Activated T-helper 2 cell treated with anti-CD3 and anti-CD28 coated beads, Interferon-gamma antibody, Interleukin-2, Interleukin-4, amounts not matched to agents 10 μg/mL and 5 μg/mL and 100 μg/mL, durations not matched to agents 14 hours and 24 hours and 36 hours (primary cell): ENCODE measurements at regions not wholly inside any gene's neighbourhood (a gene's known extent, or its start where the extent isn't known, plus 50 kb on each side); places are given as distances from the start of the nearest gene placed in this dataset.

Source experiments
- DNase-seq: peaks from one replicate; pipeline ENCODE4 v3.0.0; 2021; ENCODE audit warnings: low spot score
- H3K27ac Mint-ChIP-seq: one replicate; pipeline ENCODE4 v1.8.0; 2021; ENCODE audit warnings: mixed read lengths
- H3K27me3 Mint-ChIP-seq: one replicate; pipeline ENCODE4 v1.8.0; 2021; ENCODE audit warnings: low read depth, mixed read lengths
- H3K36me3 Mint-ChIP-seq: one replicate; pipeline ENCODE4 v1.8.0; 2021; ENCODE audit warnings: low read depth, mixed read lengths
- H3K4me1 Mint-ChIP-seq: one replicate; pipeline ENCODE4 v1.8.0; 2021; ENCODE audit warnings: low read depth, mixed read lengths
- H3K4me3 Mint-ChIP-seq: one replicate; pipeline ENCODE4 v1.8.0; 2021; ENCODE audit warnings: low read depth, mild to moderate bottlenecking, moderate library complexity, mixed read lengths
- H3K9me3 Mint-ChIP-seq: one replicate; pipeline ENCODE4 v1.8.0; 2021; ENCODE audit warnings: mixed read lengths
- intact Hi-C: fragments of 100-400 bp; cut with micrococcal nuclease; formaldehyde crosslinking; loops from one replicate; pipeline ENCODE4 v1.15.1; 2023

DNA sequence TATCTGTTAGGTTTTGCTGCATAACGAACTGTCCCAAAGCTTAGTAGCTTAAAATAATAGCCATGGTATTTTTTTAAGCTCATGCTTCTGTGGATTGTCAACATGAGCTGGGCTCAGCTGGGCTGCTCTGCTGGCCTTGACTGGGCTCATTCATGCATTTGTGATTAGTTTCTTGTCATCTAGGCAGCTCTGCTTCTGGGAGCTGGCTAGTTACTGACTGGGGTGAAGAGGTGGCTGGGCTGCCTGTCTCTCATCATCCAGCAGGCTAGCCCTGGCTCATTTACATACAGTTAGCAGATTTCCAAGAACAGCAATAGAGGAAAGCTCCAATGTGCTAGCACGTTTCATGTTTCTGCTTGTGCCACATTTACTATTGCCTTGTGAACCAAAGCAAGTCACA lies 165.1 kb upstream of the PCSK2 start:
- Mint-ChIP-seq H3K4me1 (no peaks in the 10 kb centered on the region), H3K36me3 (no peaks in the 10 kb centered on the region), H3K9me3 (peaks cover 29% of the 10 kb centered on the region), H3K27ac (no peak overlapping the region), H3K27me3 (no peaks in the 10 kb centered on the region), H3K4me3 (no peak overlapping the region)
- intact Hi-C loops: no loop called here
- no peak for DNase-seq

DNA sequence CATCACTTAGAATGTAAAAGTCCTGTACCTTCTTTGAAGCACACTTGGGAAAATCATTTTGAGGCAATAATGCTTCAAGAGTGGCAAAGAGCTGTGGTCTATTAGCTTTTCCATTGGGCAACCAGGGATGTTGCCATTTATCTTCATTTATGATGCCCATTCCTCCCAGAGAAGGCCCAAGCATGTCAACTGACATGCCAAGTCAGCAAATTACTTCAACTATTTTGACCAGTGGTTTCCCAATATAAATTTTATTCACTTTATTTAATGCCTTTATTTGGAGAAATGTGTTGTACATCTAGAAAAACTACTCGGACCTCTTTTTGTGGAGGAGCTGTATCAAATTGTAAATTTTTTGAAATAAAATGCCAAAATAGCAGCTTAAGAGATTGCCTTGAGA lies 164.1 kb upstream of the PCSK2 start:
- H3K27ac Mint-ChIP-seq: no peak overlapping the region
- intact Hi-C loops: no loop called here

DNA sequence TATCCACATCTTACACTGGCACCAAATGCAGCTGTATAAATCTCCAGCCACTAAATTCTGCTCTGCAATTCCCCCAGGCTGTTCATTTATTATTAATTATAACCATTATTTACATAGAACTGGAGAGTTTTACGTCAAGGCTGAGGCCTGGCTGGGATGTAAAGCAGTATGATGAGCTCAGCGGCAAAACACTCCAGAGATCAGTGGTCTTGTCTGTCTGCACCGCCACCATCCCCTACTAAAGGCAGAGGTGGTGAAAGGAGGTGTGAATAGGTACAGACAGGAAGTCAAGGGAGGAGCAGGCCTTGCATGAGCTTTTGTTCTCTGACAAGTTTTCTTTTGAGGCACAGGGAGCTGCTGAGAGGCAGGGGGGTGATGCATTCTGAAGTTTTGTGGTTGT lies 159.9 kb upstream of the PCSK2 start:
- intact Hi-C loops: no loop called here
- Mint-ChIP-seq H3K4me1 (no peaks in the 10 kb centered on the region), H3K27ac (no peak overlapping the region), H3K36me3 (no peaks in the 10 kb centered on the region), H3K4me3 (no peak overlapping the region), H3K9me3 (peaks cover 19% of the 10 kb centered on the region), H3K27me3 (no peaks in the 10 kb centered on the region)
- no peak for DNase-seq

More for the DNA sequence above, 164.1 kb upstream of the PCSK2 start:
- DNase-seq: no peak
- H3K9me3 Mint-ChIP-seq: peaks cover 21% of the 10 kb centered on the region
- H3K36me3 Mint-ChIP-seq: no peaks in the 10 kb centered on the region
- no peaks in the 10 kb centered on the region for H3K4me1 Mint-ChIP-seq
- no peaks in the 10 kb centered on the region for H3K27me3 Mint-ChIP-seq
- H3K4me3 Mint-ChIP-seq: no peak overlapping the region

DNA sequence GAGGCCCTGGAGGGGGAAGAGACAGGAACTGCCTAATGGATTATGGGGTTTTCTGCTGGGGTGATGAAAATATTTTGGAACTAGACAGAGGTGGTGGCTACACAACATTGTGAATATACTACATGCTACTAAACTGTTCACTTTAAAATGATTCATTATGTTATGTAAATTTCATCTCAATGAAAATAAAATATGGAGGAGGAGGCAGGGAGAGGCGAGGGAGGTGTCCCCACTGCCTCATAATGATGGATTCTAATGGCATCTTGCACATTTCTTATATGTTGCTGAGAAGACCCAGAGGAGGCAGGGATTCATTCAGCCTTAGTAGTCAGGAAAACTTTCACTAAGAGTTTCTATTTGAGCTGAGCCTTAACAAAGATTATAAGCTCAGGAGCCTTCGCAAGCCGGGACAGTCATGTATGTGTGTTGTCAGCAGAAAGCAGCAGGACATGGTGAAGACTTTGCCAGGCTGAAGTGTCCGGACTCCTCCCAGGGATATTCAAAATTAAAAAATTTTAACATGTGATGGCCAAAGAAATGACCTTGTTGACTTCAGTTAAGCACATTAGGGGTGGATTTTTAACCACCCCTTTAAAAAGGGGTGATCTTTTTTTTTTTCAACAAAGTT lies 158.6 kb upstream of the PCSK2 start:
- Mint-ChIP-seq H3K9me3 (peaks cover 18% of the 10 kb centered on the region), H3K27me3 (no peaks in the 10 kb centered on the region), H3K4me1 (no peaks in the 10 kb centered on the region), H3K4me3 (no peak overlapping the region), H3K36me3 (no peaks in the 10 kb centered on the region), H3K27ac (no peak overlapping the region)
- intact Hi-C loops: no loop called here
- no peak for DNase-seq

DNA sequence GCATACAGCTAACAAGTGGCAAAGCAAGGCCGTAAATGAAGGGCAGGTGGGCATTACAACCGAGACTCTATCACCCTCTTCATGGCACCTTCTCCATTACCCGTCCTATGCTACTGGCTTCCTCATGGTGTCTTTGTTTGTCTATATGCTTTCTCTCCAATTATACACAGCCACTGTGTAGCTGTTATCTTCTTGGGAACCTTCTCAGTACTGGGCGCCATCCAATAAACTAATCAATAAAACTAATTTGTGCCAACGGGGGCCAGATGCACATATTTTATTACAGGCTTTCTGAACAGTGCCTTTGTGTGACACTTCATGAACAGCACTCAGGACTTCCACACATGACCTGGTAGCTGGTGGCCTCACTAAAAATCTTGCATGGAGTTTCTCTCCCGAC lies 149.8 kb upstream of the PCSK2 start:
- no peak for DNase-seq
- no peak overlapping the region for H3K27ac Mint-ChIP-seq
- no peaks in the 10 kb centered on the region for H3K27me3 Mint-ChIP-seq
- peaks cover 11% of the 10 kb centered on the region for H3K9me3 Mint-ChIP-seq
- H3K4me3 Mint-ChIP-seq: no peak overlapping the region
- H3K4me1 Mint-ChIP-seq: no peaks in the 10 kb centered on the region
- no peaks in the 10 kb centered on the region for H3K36me3 Mint-ChIP-seq
- intact Hi-C loops: no loop called here

DNA sequence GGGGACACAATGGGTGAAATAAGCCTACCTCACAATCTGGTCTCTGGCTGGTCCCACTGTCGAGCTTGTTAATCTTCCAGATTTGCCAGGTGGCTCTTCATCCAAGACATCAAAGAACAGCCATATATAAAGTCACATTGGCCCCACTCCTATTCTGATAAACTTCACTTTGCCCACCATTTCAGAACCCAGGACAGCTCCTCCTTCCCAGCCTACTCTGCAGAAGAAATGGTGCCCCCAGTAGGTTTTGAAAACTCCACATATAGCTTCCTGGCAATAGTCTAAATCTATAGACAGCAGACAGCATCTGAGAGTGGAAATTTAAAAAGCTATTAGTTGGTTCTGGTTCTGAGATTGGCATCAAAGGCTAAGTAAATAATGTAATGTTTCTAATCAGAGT lies 143.1 kb upstream of the PCSK2 start:
- intact Hi-C loops: no loop called here
- Mint-ChIP-seq H3K9me3 (peaks cover 17% of the 10 kb centered on the region), H3K4me1 (no peaks in the 10 kb centered on the region), H3K27ac (no peak overlapping the region), H3K27me3 (no peaks in the 10 kb centered on the region), H3K4me3 (no peak overlapping the region), H3K36me3 (no peaks in the 10 kb centered on the region)
- DNase-seq: no peak

DNA sequence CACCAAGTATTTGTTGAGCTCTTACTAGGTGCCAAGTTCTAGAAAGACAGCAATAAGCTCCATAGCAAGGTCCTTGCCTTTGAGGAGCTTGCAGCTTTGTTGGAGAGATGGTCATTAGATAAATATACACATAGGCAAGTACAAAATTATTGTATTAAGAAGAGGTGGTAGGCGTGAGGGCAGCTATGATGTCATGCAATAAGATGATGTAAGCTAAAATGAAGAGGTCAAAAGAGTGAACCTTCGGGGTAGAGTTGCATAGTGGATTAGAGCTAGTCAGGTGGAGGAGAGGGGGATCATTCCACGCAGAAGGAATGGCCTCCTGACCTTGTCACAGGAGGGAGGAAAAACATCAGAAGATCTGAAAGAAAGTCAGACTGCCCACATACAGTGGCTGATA lies 141.9 kb upstream of the PCSK2 start:
- H3K27ac Mint-ChIP-seq: no peak overlapping the region
- H3K4me3 Mint-ChIP-seq: no peak overlapping the region
- intact Hi-C loops: no loop called here
- no peaks in the 10 kb centered on the region for H3K27me3 Mint-ChIP-seq
- no peaks in the 10 kb centered on the region for H3K36me3 Mint-ChIP-seq
- H3K9me3 Mint-ChIP-seq: peaks cover 17% of the 10 kb centered on the region
- no peak for DNase-seq
- no peaks in the 10 kb centered on the region for H3K4me1 Mint-ChIP-seq

DNA sequence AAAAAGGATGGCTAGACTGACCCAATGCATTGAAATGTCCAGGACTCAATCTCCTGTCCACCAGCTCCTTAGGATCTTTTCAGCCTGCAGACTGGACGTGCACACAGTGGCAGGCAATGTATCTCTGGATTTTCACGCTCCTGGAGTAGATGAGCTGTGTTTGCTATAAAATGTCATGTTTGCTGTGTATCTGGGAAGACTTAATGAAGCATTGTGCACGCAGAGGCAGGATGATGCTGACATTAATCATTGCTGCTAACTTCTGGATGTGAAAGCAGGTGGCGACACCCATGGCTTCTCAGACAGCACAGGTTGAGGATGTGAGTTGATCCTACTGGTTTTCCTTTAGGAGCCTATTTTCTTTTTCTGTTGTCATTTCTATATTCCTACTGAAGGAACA lies 133.1 kb upstream of the PCSK2 start:
- no peaks in the 10 kb centered on the region for H3K4me1 Mint-ChIP-seq
- no peak overlapping the region for H3K4me3 Mint-ChIP-seq
- peaks cover 10% of the 10 kb centered on the region for H3K9me3 Mint-ChIP-seq
- no peak for DNase-seq
- no peaks in the 10 kb centered on the region for H3K27me3 Mint-ChIP-seq
- H3K36me3 Mint-ChIP-seq: no peaks in the 10 kb centered on the region
- no peak overlapping the region for H3K27ac Mint-ChIP-seq
- intact Hi-C loops: no loop called here

DNA sequence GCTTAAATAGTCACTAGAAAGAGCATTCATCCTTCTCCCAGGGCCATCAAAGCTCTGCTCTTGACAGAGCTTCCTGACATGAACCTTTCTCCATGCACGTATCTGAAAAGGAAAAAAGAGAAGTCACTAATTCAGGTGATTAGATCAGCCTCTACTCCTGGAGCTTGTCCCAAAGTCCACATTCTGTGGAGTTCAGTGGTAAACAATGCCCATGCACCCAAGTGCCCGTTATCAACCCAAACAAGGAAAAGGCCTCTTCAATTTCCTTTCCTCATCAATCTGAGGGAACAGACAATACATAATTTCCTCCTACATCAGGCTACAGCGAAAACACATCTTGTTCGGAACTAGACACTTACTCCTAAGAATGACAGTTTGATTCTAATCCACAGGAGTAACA lies 129.2 kb upstream of the PCSK2 start:
- no peaks in the 10 kb centered on the region for H3K4me1 Mint-ChIP-seq
- intact Hi-C loops: no loop called here
- H3K27ac Mint-ChIP-seq: no peak overlapping the region
- no peaks in the 10 kb centered on the region for H3K36me3 Mint-ChIP-seq
- H3K9me3 Mint-ChIP-seq: peaks cover 10% of the 10 kb centered on the region
- H3K4me3 Mint-ChIP-seq: no peak overlapping the region
- DNase-seq: no peak
- no peaks in the 10 kb centered on the region for H3K27me3 Mint-ChIP-seq

DNA sequence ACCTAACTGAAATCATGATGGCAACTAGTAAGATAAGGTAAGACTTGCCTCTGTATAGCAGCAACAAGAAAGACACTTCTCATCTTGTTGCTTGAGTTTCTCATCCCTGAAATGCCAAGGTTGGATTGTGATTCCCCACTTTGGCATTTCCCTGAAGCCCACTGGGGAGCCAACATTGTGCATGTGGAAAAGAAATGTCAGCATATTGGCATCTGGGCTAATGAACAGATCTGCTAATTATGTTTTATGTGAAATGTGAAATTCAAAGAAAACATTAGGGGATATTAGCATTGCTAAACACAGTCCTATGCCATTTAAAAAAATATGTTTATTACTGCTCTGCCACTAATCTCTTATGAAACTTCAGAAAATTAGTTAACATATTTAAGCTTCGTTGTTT lies 126.3 kb upstream of the PCSK2 start:
- Mint-ChIP-seq H3K4me1 (no peaks in the 10 kb centered on the region), H3K36me3 (no peaks in the 10 kb centered on the region), H3K27me3 (no peaks in the 10 kb centered on the region), H3K4me3 (no peak overlapping the region), H3K9me3 (peaks cover 16% of the 10 kb centered on the region), H3K27ac (no peak overlapping the region)
- intact Hi-C loops: no loop called here
- no peak for DNase-seq

DNA sequence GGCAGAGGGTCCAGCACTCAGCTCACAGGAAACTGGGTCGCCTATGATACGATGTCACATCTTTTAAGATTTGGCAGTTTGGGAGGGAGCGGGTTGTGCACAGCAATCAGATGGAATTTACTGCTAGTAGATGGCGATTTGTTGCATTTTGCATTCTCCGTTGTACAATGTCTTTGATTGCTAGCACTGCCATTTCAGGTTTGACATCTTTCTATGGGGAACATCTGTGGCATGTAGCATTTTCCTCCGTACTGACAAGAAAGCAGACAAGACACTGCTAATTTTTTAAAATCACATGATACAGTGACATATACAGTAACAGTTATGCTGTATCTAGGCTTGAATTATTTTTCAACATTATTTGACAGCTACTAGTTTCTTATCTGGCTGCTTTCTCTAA lies 119.7 kb upstream of the PCSK2 start:
- Mint-ChIP-seq H3K4me3 (no peak overlapping the region), H3K27me3 (no peaks in the 10 kb centered on the region), H3K9me3 (peaks cover 7% of the 10 kb centered on the region), H3K36me3 (no peaks in the 10 kb centered on the region), H3K27ac (no peak overlapping the region), H3K4me1 (no peaks in the 10 kb centered on the region)
- intact Hi-C loops: no loop called here
- DNase-seq: no peak

DNA sequence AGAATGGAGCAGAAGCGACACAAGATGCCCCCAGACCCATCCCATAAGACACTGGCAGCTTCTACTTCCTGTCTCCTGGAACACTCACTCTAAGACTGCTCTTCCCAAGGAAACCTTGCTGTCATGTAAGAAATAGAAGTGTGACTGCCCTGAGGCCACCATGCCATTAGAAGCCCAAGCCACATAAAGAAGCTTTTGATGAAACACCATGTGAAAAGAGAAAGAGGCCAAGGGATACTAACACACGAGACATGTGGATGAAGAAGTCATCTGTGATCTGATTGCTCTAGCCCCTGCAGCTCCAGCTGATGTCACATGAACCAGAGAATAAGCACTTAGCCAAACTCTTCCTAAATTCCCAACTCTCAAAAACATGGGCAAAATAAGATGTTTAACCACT lies 117.9 kb upstream of the PCSK2 start:
- H3K27me3 Mint-ChIP-seq: no peaks in the 10 kb centered on the region
- H3K27ac Mint-ChIP-seq: no peak overlapping the region
- H3K4me1 Mint-ChIP-seq: no peaks in the 10 kb centered on the region
- no peaks in the 10 kb centered on the region for H3K36me3 Mint-ChIP-seq
- H3K4me3 Mint-ChIP-seq: no peak overlapping the region
- DNase-seq: no peak
- intact Hi-C loops: no loop called here
- peaks cover 10% of the 10 kb centered on the region for H3K9me3 Mint-ChIP-seq

DNA sequence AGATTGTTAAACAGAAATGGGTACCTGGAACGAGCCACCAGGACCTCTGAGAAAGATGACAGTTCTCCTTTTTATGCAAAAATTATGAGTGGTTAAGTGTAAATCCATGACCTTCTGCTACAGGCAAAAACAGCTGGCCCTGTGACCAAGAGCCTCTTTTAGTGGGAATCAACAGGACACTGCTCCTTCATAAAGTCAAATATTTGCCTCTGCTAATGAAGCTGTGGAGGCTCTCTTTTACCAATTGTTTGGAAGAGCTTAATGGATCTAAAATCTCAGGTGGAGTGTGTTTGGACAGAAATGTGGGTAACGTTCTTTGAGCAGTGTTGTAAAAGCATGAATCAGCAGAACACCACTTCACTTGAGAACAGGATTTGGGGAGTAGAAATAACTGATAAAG lies 117.5 kb upstream of the PCSK2 start:
- Mint-ChIP-seq H3K4me1 (no peaks in the 10 kb centered on the region), H3K4me3 (no peak overlapping the region), H3K27ac (no peak overlapping the region), H3K27me3 (no peaks in the 10 kb centered on the region), H3K36me3 (no peaks in the 10 kb centered on the region), H3K9me3 (peaks cover 10% of the 10 kb centered on the region)
- intact Hi-C loops: no loop called here
- no peak for DNase-seq

DNA sequence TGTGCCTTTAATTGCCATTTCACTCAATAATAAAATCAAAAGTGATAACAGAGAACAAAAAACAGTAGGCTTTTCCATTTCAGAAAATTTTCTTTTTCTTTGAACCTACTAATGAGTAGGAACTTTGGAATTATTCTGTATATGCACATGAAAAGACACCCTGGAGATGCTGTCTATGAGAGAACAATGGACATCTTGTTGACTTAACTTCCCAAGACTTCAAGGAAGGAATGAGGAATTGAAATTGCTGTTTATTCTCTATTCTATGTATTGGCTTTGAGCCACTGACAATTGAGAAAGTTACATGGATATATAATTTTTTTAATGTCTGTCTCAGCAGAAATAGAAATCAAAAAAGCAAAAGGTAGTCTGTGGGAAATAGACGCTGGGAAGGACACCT lies 98.6 kb upstream of the PCSK2 start:
- no peaks in the 10 kb centered on the region for H3K27me3 Mint-ChIP-seq
- H3K4me1 Mint-ChIP-seq: no peaks in the 10 kb centered on the region
- no peak for DNase-seq
- no peak overlapping the region for H3K27ac Mint-ChIP-seq
- peaks cover 7% of the 10 kb centered on the region for H3K9me3 Mint-ChIP-seq
- intact Hi-C loops: no loop called here
- H3K36me3 Mint-ChIP-seq: no peaks in the 10 kb centered on the region
- no peak overlapping the region for H3K4me3 Mint-ChIP-seq
